Hippocampal formation (tissue), 2 donors: ENCODE measurements at regions not wholly inside any gene's neighbourhood (a gene's known extent, or its start where the extent isn't known, plus 50 kb on each side); places are given as distances from the start of the nearest gene placed in this dataset.

Source experiments
- DNase-seq, 2 donors: peaks; one replicate each; lab custom pipeline; 2025; lab: John Stamatoyannopoulos, UW

- DNase-seq: no peak
These were observed 274.4 kb downstream of the PTBP2 start for GRCh38 chr1:96996001-96996400.

GRCh38 chr1:96997717-96998116 is 276.1 kb downstream of the PTBP2 start:
- DNase-seq: no peak

GRCh38 chr1:96998466-96998865 is 276.9 kb downstream of the PTBP2 start:
- DNase-seq: no peak

GRCh38 chr1:96999191-96999590 is 277.6 kb downstream of the PTBP2 start:
- no peak for DNase-seq

GRCh38 chr1:97004054-97004453 is 282.5 kb downstream of the PTBP2 start:
- no peak for DNase-seq

- no peak for DNase-seq
These were observed 283.2 kb downstream of the PTBP2 start for GRCh38 chr1:97004743-97005142.

GRCh38 chr1:97006044-97006661 is 284.6 kb downstream of the PTBP2 start:
- DNase-seq: peak; percentile 3 to 49

GRCh38 chr1:97007840-97008604 is 286.4 kb downstream of the PTBP2 start:
- DNase-seq: no peak

GRCh38 chr1:97010566-97011264 is 289.1 kb downstream of the PTBP2 start:
- DNase-seq: no peak

GRCh38 chr1:97013136-97013535 is 291.6 kb downstream of the PTBP2 start:
- DNase-seq: no peak

- DNase-seq: no peak
These were observed 292.4 kb downstream of the PTBP2 start for GRCh38 chr1:97013941-97014340.

- no peak for DNase-seq
These were observed 292.8 kb downstream of the PTBP2 start for GRCh38 chr1:97014426-97014825.

GRCh38 chr1:97017895-97018294 is 296.3 kb downstream of the PTBP2 start:
- DNase-seq: no peak
